ENCODE measurements at regions not wholly inside any gene's neighbourhood (a gene's known extent, or its start where the extent isn't known, plus 50 kb on each side); places are given as distances from the start of the nearest gene placed in this dataset.
"Not testable (repeated sequence)": the region's sequence is repeated elsewhere in the genome, so short reads cannot be mapped to it uniquely, and the experiment has no call there.

GRCh38 chr17:62226610-62227240, 153.6 kb upstream of the EFCAB3 start:
- H3K36me3 ChIP-seq; H3K4me1 ChIP-seq; H3K27me3 ChIP-seq; H3K4me3 ChIP-seq; H3K9me3 ChIP-seq; DNase-seq (ENCODE audit: low spot score in 2 of 2); H3K27ac ChIP-seq: not testable (repeated sequence)
- 21% methylated on average over 3 of the region's 3 CpGs for WGBS

GRCh38 chr17:62223585-62223984, 156.8 kb upstream of the EFCAB3 start:
- not testable (repeated sequence) for H3K27ac ChIP-seq; H3K9me3 ChIP-seq; H3K36me3 ChIP-seq; H3K27me3 ChIP-seq; DNase-seq (ENCODE audit: low spot score in 2 of 2); H3K4me1 ChIP-seq; H3K4me3 ChIP-seq
- 97% methylated on average over 1 of the region's 1 CpG for WGBS

- H3K36me3 ChIP-seq = no peaks in the 10 kb centered on the region
- 81% methylated on average over 7 of the region's 7 CpGs for WGBS
- H3K4me1 ChIP-seq = no peaks in the 10 kb centered on the region
- H3K27ac ChIP-seq = no peak overlapping the region
- no peak for DNase-seq (ENCODE audit: low spot score in 2 of 2)
- no peak overlapping the region for H3K4me3 ChIP-seq
- TF ChIP-seq CTCF (IDR thresholded peaks at IDR 0.05) = no peak
- TF ChIP-seq POLR2A (IDR thresholded peaks at IDR 0.05) = no peak
- no peak for TF ChIP-seq POLR2AphosphoS5 (IDR thresholded peaks at IDR 0.05)
- TF ChIP-seq EP300 (IDR thresholded peaks at IDR 0.05) = no peak
- no peaks in the 10 kb centered on the region for H3K9me3 ChIP-seq
- no peaks in the 10 kb centered on the region for H3K27me3 ChIP-seq
Measured at GRCh38 chr17:62219221-62219899, 154.3 kb upstream of the MED13 start.

- no peak for DNase-seq (ENCODE audit: low spot score in 2 of 2)
- no peaks in the 10 kb centered on the region for H3K4me1 ChIP-seq
- H3K27ac ChIP-seq = no peak overlapping the region
- H3K9me3 ChIP-seq = no peaks in the 10 kb centered on the region
- no peaks in the 10 kb centered on the region for H3K27me3 ChIP-seq
- H3K36me3 ChIP-seq = no peaks in the 10 kb centered on the region
- TF ChIP-seq EP300 (IDR thresholded peaks at IDR 0.05) (no peak), POLR2AphosphoS5 (IDR thresholded peaks at IDR 0.05) (no peak), POLR2A (IDR thresholded peaks at IDR 0.05) (no peak)
- no peak overlapping the region for H3K4me3 ChIP-seq
- 88% methylated on average over 8 of the region's 8 CpGs for WGBS
Measured at GRCh38 chr17:62216847-62217246, 151.8 kb upstream of the MED13 start.

GRCh38 chr17:62215891-62216290, 150.8 kb upstream of the MED13 start:
- H3K36me3 ChIP-seq; H3K4me3 ChIP-seq; H3K27me3 ChIP-seq; H3K9me3 ChIP-seq; H3K4me1 ChIP-seq; DNase-seq (ENCODE audit: low spot score in 2 of 2); H3K27ac ChIP-seq: not testable (repeated sequence)
- WGBS = 95% methylated on average over 6 of the region's 6 CpGs

GRCh38 chr17:62206550-62206949, 141.5 kb upstream of the MED13 start:
- Histone ChIP-seq H3K27ac (no peak overlapping the region), H3K9me3 (no peaks in the 10 kb centered on the region), H3K27me3 (no peaks in the 10 kb centered on the region), H3K4me3 (no peak overlapping the region), H3K4me1 (no peaks in the 10 kb centered on the region), H3K36me3 (no peaks in the 10 kb centered on the region)
- TF ChIP-seq CTCF (IDR thresholded peaks at IDR 0.05) (no peak), POLR2A (IDR thresholded peaks at IDR 0.05) (no peak), POLR2AphosphoS5 (IDR thresholded peaks at IDR 0.05) (no peak), EP300 (IDR thresholded peaks at IDR 0.05) (no peak)
- DNase-seq (ENCODE audit: low spot score in 2 of 2) = no peak
- WGBS = 94% methylated on average over 3 of the region's 4 CpGs

GRCh38 chr17:62197156-62197555, 132.1 kb upstream of the MED13 start:
- not testable (repeated sequence) for H3K36me3 ChIP-seq; H3K4me1 ChIP-seq; H3K27ac ChIP-seq; H3K27me3 ChIP-seq; H3K4me3 ChIP-seq; H3K9me3 ChIP-seq; DNase-seq (ENCODE audit: low spot score in 2 of 2)
- WGBS = 53% methylated on average over 7 of the region's 7 CpGs

- H3K9me3 ChIP-seq; DNase-seq (ENCODE audit: low spot score in 2 of 2); H3K4me1 ChIP-seq; H3K36me3 ChIP-seq; H3K4me3 ChIP-seq; H3K27me3 ChIP-seq; H3K27ac ChIP-seq: not testable (repeated sequence)
- WGBS = 96% methylated on average over 3 of the region's 3 CpGs
Measured at GRCh38 chr17:62196587-62196986, 131.5 kb upstream of the MED13 start.

Data from suprapubic skin (tissue), 4 donors.